ENCODE measurements at regions not wholly inside any gene's neighbourhood (a gene's known extent, or its start where the extent isn't known, plus 50 kb on each side); places are given as distances from the start of the nearest gene placed in this dataset.

DNA sequence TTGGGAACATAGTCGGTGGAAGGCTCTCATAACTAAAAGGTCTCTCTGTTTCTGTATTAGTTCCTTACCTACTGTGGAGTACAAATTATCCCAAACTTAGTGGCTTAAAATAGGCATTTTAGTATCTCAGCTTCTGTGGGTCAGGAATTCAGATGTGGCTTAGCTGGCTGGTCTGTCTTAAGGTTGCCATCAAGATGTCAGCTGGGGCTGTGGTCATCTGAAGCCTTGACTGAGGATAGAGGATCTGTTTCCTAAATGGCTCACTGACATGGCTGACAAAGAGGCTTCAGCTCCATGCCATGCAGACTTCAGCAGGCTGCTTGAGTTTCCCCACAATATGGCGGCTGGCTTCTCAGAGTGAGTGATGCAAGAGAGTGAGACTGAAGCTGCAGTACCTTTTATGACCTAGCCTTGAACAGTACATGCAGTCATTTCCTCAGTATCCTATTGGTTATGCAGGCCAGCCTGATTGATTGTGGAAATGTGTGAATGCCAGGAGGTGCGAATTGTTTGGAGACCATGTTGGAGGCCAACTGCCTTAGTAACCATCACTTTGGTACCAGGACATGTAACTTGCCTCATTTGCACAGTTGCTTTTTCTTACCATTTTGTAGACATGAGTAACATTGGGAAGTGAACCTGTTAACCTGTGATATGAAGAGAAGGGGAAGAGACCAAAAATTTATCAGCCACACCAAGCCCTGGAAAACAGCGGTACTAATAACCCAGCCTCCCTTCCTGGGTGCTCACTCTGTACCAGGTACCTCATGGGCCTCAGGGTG, 152.8 kb upstream of the IER5L start:
- H3K27ac Mint-ChIP-seq (ENCODE audit: unreplicated experiment) = peak overlapping the region; percentile 42
- H3K9me3 Mint-ChIP-seq (ENCODE audit: low read depth) = peaks cover 9% of the 10 kb centered on the region
- no peak overlapping the region for H3K4me3 Mint-ChIP-seq (ENCODE audit: unreplicated experiment)
- peaks cover 67% of the 10 kb centered on the region for H3K4me1 Mint-ChIP-seq (ENCODE audit: low read depth)
- H3K27me3 Mint-ChIP-seq (ENCODE audit: low read depth) = no peaks in the 10 kb centered on the region
- no peak for DNase-seq (ENCODE audit: low spot score)
- no peaks in the 10 kb centered on the region for H3K36me3 Mint-ChIP-seq (ENCODE audit: low read depth)
- TF ChIP-seq, protein P1, sequence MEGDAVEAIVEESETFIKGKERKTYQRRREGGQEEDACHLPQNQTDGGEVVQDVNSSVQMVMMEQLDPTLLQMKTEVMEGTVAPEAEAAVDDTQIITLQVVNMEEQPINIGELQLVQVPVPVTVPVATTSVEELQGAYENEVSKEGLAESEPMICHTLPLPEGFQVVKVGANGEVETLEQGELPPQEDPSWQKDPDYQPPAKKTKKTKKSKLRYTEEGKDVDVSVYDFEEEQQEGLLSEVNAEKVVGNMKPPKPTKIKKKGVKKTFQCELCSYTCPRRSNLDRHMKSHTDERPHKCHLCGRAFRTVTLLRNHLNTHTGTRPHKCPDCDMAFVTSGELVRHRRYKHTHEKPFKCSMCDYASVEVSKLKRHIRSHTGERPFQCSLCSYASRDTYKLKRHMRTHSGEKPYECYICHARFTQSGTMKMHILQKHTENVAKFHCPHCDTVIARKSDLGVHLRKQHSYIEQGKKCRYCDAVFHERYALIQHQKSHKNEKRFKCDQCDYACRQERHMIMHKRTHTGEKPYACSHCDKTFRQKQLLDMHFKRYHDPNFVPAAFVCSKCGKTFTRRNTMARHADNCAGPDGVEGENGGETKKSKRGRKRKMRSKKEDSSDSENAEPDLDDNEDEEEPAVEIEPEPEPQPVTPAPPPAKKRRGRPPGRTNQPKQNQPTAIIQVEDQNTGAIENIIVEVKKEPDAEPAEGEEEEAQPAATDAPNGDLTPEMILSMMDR (IDR thresholded peaks at IDR 0.05) = no peak

DNA sequence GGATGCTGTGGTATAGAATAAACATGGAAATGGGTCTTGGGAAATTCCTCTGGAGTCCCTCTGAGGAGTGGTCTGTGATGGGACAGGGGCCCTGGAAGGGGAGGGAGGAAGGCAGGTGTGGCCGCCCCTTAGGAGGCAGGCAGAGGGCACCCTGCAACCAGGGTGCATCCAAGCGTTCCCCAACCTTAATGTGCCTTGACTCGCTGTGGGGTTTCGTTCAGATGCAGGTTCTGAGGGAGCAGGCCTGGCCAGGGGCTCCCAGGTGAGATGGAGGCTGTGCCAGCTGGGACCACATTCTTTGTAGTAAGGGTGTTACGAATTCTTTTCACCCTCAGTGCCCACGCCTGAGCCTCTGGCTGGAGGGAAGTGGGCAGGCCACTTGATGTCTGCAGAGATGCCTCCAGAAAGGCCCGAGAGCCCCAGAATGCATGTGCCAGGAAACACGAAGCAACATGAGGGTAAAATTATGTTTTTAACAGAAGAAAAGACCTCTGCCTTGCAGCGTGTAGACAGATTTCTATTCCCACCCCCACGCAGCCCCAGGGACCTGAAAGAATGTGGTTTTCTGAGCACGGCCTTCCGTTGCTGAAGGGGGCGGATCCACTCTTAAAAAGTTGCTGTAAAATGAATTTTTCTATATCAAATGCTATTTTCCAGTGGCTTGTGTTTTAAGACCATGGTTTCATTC, 150.4 kb upstream of the IER5L start:
- DNase-seq (ENCODE audit: low spot score) = no peak
- H3K9me3 Mint-ChIP-seq (ENCODE audit: low read depth) = peaks cover 9% of the 10 kb centered on the region
- no peaks in the 10 kb centered on the region for H3K36me3 Mint-ChIP-seq (ENCODE audit: low read depth)
- H3K4me1 Mint-ChIP-seq (ENCODE audit: low read depth) = peaks cover 56% of the 10 kb centered on the region
- TF ChIP-seq, protein P1 (IDR thresholded peaks at IDR 0.05) = no peak
- peak overlapping the region; percentile 60 for H3K27ac Mint-ChIP-seq (ENCODE audit: unreplicated experiment)
- H3K27me3 Mint-ChIP-seq (ENCODE audit: low read depth) = no peaks in the 10 kb centered on the region
- H3K4me3 Mint-ChIP-seq (ENCODE audit: unreplicated experiment) = no peak overlapping the region

DNA sequence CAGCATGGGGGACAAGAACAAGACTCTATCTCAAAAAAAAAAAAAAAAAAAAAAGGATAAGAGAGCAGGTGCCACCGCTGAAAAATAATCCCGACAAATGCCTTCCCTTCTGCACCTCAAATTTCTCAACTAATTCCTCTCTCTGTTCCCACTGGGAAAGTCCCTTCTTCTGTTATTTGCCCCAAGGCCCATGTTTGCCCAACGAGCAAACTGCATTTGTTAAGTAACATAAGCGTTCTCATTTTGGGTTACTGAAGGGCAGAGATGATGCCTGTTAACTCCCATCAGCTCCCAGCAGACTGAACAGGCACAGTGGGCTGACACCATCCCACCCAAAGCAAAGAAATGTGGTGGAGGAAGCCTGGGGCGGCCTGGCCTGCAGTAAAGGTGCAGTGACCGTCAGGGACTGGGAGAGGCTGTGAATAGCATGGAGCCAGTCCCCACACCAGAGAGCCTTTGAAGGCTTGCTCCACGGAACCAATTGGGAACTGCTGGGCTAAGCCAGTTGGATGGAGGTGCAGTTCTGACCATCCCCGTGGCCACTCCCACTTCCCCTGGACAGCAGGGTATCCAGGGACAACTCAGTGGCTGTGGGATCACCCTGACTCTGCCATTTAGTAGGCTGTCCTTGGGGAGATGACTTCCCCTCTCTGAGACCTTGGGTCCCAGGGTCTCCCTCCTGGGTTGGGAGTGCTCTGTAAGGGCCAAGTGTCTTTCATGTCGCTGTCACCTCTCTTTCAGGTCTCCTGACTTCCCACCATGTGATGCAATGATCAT, 149.7 kb upstream of the IER5L start:
- Mint-ChIP-seq H3K27ac (ENCODE audit: unreplicated experiment) (peak overlapping the region; percentile 60), H3K36me3 (ENCODE audit: low read depth) (no peaks in the 10 kb centered on the region), H3K27me3 (ENCODE audit: low read depth) (no peaks in the 10 kb centered on the region), H3K4me1 (ENCODE audit: low read depth) (peaks cover 62% of the 10 kb centered on the region), H3K4me3 (ENCODE audit: unreplicated experiment) (no peak overlapping the region), H3K9me3 (ENCODE audit: low read depth) (peaks cover 9% of the 10 kb centered on the region)
- TF ChIP-seq, protein P1 (IDR thresholded peaks at IDR 0.05) = no peak
- no peak for DNase-seq (ENCODE audit: low spot score)

GRCh38 chr9:129326061-129327005, 148.3 kb upstream of the IER5L start:
- no peaks in the 10 kb centered on the region for H3K27me3 Mint-ChIP-seq (ENCODE audit: low read depth)
- H3K36me3 Mint-ChIP-seq (ENCODE audit: low read depth) = no peaks in the 10 kb centered on the region
- H3K4me1 Mint-ChIP-seq (ENCODE audit: low read depth) = peaks cover 67% of the 10 kb centered on the region
- no peak for DNase-seq (ENCODE audit: low spot score)
- peaks cover 7% of the 10 kb centered on the region for H3K9me3 Mint-ChIP-seq (ENCODE audit: low read depth)
- TF ChIP-seq, protein P1 (IDR thresholded peaks at IDR 0.05) = no peak
- H3K27ac Mint-ChIP-seq (ENCODE audit: unreplicated experiment) = no peak overlapping the region
- H3K4me3 Mint-ChIP-seq (ENCODE audit: unreplicated experiment) = no peak overlapping the region

Data from chondrocyte (in vitro differentiated cells).